WI38 (cell line): ENCODE measurements at regions not wholly inside any gene's neighbourhood (a gene's known extent, or its start where the extent isn't known, plus 50 kb on each side); places are given as distances from the start of the nearest gene placed in this dataset.

Experiments used
- H3K4me3 ChIP-seq: 2 replicates; pipeline ENCODE4 v1.5.1; 2011; ENCODE audit warnings: low read depth, mild to moderate bottlenecking, control low read depth, low read length
- TF ChIP-seq, protein P1 (sequence below): IDR thresholded peaks from 2 replicates; pipeline ENCODE4 v1.5.1; 2012; ENCODE audit warnings: low read depth, mild to moderate bottlenecking, control low read depth, low read length

DNA sequence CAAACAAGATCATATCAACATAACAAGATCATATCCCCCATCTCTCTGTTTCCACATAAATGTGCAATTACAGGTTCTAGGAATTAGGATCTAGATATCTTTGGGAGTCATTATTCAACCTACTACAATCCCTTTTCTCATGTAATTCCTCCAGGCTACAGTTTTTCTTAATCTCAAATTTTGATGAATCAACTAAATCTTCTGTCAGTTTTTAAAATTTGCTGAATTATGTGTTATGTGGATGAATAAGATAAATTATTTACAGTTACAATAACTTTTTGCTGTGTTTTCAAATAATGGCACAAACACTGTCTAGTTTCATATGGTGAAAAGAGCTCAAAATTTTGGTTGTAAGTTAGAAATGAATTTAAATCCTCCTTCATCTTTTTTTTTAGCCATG lies 405.8 kb downstream of the FAM170A start:
- TF ChIP-seq, protein P1, sequence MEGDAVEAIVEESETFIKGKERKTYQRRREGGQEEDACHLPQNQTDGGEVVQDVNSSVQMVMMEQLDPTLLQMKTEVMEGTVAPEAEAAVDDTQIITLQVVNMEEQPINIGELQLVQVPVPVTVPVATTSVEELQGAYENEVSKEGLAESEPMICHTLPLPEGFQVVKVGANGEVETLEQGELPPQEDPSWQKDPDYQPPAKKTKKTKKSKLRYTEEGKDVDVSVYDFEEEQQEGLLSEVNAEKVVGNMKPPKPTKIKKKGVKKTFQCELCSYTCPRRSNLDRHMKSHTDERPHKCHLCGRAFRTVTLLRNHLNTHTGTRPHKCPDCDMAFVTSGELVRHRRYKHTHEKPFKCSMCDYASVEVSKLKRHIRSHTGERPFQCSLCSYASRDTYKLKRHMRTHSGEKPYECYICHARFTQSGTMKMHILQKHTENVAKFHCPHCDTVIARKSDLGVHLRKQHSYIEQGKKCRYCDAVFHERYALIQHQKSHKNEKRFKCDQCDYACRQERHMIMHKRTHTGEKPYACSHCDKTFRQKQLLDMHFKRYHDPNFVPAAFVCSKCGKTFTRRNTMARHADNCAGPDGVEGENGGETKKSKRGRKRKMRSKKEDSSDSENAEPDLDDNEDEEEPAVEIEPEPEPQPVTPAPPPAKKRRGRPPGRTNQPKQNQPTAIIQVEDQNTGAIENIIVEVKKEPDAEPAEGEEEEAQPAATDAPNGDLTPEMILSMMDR = no peak
- H3K4me3 ChIP-seq = no peak overlapping the region

DNA sequence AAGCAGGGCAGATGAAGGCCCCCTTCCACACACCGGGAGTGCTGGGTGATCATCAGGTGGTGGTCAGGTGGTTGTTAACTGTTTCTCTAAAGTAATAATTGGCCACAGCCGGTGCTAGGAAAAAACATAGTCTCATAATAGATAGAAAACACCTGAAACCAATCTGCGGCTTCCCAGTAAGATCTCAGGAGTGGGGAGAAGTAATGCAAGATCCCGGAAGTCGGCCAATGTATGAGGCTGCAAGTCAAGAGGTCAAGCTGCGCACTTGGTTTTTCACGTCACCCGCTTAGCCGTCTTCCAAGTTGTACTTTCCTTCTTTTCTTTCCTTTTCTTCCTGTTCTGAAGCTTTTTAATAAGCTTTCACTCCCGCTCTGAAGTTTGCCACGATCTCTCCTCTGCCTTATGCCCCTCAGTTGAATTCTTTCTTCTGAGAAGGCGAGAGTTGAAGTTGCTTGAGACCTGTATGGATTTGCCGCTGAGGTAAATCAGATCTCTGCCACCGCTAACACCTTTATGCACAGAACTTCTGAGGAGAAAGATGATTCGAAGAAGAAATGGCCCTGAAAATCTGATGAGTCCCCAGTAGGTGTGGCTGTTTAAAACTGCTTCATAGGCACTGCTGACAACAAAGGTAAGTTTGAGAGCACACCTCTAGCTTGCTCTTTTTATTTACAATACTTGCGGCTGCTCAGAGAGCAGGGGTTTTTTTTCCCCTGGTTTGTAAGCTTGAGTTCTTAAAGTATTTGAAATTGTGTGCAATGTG lies 406.6 kb downstream of the FAM170A start:
- H3K4me3 ChIP-seq = no peak overlapping the region
- TF ChIP-seq, protein P1 = no peak

DNA sequence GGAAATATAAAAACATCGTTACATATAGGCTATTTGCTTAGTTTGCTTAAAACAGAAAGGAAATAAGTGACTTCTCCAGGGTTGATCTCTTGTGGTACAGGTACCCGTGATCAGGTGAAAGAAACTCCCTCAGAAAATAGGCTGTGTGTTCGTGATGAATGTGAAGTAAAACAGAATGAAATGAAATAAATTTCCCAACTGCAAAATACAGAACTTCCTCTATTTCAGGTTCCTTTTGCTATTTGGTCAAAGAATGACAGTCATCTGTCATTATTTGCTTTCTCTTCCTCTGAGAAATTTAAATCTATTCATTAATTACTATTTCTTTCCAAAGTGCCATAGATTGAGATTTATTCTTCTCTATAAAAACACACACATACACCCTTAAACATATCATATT lies 408.1 kb downstream of the FAM170A start:
- TF ChIP-seq, protein P1 = no peak
- H3K4me3 ChIP-seq = no peak overlapping the region

DNA sequence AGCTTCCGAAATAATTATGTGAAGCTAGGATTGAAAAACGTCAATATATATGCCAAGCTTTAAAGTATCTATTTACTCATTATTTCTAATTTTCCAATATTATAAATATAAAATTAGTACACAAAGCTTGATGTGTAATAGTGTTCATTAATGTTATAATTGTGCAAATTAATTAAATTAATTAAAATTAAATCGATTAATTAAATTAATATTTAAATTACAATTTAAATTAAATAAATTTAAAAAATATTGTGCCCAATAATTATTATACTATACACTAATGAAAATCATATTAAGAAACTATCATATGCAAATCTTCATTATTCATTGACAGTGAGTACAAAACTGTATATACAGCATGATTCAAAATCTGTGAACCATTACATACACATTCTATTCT lies 409.8 kb downstream of the FAM170A start:
- H3K4me3 ChIP-seq = no peak overlapping the region
- TF ChIP-seq, protein P1 = no peak

DNA sequence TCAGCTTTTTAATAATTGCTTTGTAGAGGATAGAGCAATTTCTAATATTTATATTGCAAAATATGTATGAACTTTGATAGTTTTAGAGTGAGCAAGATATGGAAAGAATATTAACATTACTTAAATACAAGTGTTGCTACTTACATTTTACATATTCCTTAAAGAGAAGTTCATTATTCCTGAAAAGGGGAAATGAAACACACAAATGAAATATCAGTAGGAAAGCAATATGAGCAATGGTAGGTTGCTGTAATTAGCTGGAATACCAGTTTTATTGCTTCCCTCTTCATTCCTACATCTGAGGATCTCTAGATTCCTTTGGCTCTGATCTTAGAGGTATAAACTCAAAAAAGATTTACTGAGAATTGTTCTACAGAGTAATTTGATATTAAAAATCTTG lies 414.1 kb downstream of the FAM170A start:
- H3K4me3 ChIP-seq = no peak overlapping the region
- TF ChIP-seq, protein P1 = no peak

DNA sequence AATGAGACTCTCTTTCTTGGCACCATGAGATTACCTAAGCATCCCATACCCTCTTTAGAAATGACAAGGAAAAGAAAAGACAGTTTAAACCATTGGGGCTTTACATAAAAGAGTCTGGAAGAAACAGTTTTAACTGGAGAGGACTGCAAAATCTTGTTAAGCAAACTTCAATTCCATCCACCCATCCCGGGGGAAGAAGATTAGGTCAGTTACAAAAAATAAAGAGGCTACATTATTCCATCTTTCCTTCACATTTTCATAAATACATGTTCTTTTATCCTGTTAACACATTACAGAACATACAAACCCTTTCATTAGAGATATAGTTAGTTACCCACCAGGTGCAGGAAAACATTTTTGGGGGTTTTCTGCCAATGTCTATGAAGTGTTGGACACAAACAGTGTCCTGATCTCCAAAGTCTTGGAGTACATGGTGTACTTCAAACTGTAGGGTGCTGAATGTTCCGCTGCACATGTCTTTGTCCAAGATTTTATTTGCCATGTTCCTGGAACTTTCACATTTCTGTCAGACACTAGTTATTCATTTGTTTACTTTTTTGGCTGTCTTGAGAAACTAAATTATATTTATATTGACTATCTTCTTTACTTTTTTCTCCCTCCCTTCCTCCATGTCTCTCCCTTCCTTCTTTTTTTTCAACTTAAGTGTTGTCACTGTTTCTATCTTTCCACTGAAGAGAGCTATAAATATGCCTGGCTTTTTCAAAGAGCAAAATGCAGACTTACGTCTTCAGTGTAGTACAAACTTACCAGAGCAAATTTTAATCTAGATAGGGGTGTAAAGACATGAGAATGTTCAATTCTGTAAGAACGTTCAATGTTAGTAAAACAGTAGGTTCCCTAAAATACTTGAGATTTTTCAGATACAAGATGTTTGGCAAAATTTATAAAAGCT lies 410.9 kb upstream of the PRR16 start:
- TF ChIP-seq, protein P1 = no peak
- H3K4me3 ChIP-seq = no peak overlapping the region

DNA sequence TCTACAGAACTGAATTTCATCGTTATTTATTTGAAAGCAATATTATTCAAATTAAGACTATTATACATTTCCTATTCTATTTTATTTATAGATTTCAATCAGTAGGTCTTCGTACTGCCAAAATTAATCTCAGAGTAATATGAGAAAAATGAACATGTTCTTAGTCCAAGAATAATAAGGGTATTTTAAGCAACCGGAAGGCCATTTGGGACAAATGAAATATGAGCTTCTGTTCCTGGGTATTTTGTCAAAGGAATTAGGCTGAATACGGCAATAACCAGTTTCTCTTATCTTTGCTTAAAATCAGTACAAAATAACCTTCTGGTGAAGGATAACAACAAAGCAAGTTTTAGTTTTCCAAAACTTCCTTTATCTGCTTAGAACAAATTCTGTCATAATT lies 410.3 kb upstream of the PRR16 start:
- TF ChIP-seq, protein P1 = no peak
- no peak overlapping the region for H3K4me3 ChIP-seq
